Calu3 (cell line): ENCODE measurements at regions not wholly inside any gene's neighbourhood (a gene's known extent, or its start where the extent isn't known, plus 50 kb on each side); places are given as distances from the start of the nearest gene placed in this dataset.
"Not testable (repeated sequence)": the region's sequence is repeated elsewhere in the genome, so short reads cannot be mapped to it uniquely, and the experiment has no call there.

Experiments used
- BruUV-seq: library from RNA; stranded (reverse); fragments of 400-500 nt; replicated peaks from 2 replicates; lab custom pipeline; 2021; lab: Mats Ljungman, UMichigan
- CTCF ChIA-PET: fragments of 300-600 bp; sonication (Branson Sonifier 250); formaldehyde crosslinking; loops from one replicate; lab custom pipeline; 2022; ENCODE audit warnings: antibody characterized with exemption; lab: Charles Lee
- DNase-seq: peaks from one replicate; pipeline ENCODE4 v3.0.0; 2022
- H3K27ac Mint-ChIP-seq: one replicate; pipeline ENCODE4 v1.8.0; 2022; ENCODE audit warnings: mixed read lengths; ENCODE audit not compliant: unreplicated experiment
- H3K27me3 Mint-ChIP-seq: one replicate; pipeline ENCODE4 v1.8.0; 2022; ENCODE audit warnings: mixed read lengths; ENCODE audit not compliant: unreplicated experiment
- H3K36me3 Mint-ChIP-seq: one replicate; pipeline ENCODE4 v1.8.0; 2022; ENCODE audit warnings: mild to moderate bottlenecking, moderate library complexity, mixed read lengths; ENCODE audit not compliant: insufficient read depth, unreplicated experiment
- H3K4me1 Mint-ChIP-seq: one replicate; pipeline ENCODE4 v1.8.0; 2022; ENCODE audit warnings: mild to moderate bottlenecking, low read depth, mixed read lengths; ENCODE audit not compliant: unreplicated experiment
- H3K4me3 Mint-ChIP-seq: one replicate; pipeline ENCODE4 v1.8.0; 2022; ENCODE audit warnings: mild to moderate bottlenecking, low read depth, moderate library complexity, mixed read lengths; ENCODE audit not compliant: unreplicated experiment
- H3K9me3 Mint-ChIP-seq: one replicate; pipeline ENCODE4 v1.8.0; 2022; ENCODE audit warnings: low read depth, mixed read lengths; ENCODE audit not compliant: unreplicated experiment
- CTCF ChIP-seq: fragments of 200-600 bp; IDR thresholded peaks from one replicate; pipeline ENCODE4 v1.8.0; 2022; ENCODE audit warnings: antibody characterized with exemption; ENCODE audit not compliant: unreplicated experiment
- intact Hi-C: fragments of 100-400 bp; cut with micrococcal nuclease; formaldehyde crosslinking; loops from one replicate; pipeline ENCODE4 v1.10.0; 2022; ENCODE audit not compliant: unreplicated experiment

- H3K4me1 Mint-ChIP-seq, BruUV-seq, H3K27ac Mint-ChIP-seq, H3K4me3 Mint-ChIP-seq, H3K9me3 Mint-ChIP-seq, H3K36me3 Mint-ChIP-seq, CTCF ChIA-PET, intact Hi-C loops, H3K27me3 Mint-ChIP-seq, DNase-seq: not testable (repeated sequence)
These were observed 103.5 kb downstream of the CRLF3 start for GRCh38 chr17:30720971-30721370.

DNA sequence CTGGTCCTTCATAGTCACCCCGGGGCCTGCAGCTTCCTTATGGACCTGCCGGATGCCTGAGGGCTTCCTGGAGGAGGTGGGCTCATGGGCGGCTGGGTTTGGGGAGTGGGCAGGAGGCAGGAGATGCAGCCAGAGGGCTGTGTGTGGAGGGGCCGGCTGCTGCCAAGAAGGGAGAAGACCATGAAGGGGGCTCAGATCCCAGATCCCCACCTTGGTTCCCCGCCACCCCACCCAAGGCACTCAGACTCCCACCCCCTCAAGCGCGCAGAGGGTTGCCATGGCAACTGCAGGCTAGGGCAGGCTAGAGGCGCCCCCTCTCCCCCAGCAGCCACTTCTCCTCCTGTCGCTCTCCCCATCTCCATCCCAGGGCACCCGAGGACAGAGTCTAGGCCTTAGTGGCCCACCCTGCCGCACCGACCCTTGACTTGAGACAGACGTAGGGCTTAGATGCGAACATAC, 104.5 kb downstream of the CRLF3 start:
- no peaks in the 10 kb centered on the region for H3K36me3 Mint-ChIP-seq
- DNase-seq, result no peak
- no peak overlapping the region for H3K4me3 Mint-ChIP-seq
- intact Hi-C loops, result no loop called here
- TF ChIP-seq CTCF, result no peak
- no TSS peak for BruUV-seq
- CTCF ChIA-PET, result no interaction called here
- no peak overlapping the region for H3K27ac Mint-ChIP-seq
- H3K4me1 Mint-ChIP-seq, result no peaks in the 10 kb centered on the region
- H3K27me3 Mint-ChIP-seq, result no peaks in the 10 kb centered on the region
- no peaks in the 10 kb centered on the region for H3K9me3 Mint-ChIP-seq

DNA sequence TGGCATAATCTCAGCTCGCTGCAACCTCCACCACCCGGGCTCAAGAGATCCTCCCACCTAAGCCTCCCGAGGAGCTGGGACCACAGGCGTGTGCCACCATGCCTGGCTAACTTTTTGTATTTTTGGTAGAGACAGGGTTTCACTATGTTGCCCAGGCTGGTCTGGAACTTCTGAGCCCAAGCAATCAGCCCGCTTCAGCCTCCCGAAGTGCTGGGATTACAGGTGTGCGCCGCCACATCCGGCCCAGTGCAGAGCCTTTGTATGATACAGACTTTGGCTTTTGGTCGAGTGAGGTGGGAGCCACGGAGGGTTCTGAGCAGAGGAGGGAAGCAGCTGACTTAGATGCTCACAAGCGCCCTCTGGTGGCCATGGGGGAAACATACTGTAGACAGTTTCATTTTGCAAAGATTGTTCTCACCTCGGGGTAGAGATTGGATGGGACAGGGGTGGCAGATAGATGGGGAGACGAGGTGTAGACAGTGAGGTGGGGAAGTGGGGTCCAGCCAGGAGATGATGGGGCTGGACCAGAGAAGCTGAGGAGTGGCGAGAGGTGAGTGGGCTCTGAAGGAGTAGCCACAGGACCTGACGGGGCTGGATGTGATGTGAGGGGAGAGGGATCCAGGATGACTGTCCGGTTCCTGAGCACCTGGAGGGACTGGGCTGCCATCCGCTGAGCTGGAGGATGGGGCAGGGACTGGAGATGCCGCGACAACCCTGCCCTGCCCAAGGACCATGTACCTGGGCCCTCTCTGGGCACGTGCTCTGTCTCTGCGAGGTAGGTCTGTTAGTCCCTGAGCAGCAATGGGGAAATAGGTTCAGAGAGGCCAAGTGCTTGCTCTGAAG, 105.1 kb downstream of the CRLF3 start:
- H3K4me3 Mint-ChIP-seq, CTCF ChIA-PET, intact Hi-C loops, BruUV-seq, H3K27ac Mint-ChIP-seq, H3K9me3 Mint-ChIP-seq, H3K4me1 Mint-ChIP-seq, H3K27me3 Mint-ChIP-seq, H3K36me3 Mint-ChIP-seq: not testable (repeated sequence)
- peak; percentile 64 for TF ChIP-seq CTCF
- DNase-seq, result peak; percentile 71

- H3K4me1 Mint-ChIP-seq, H3K27me3 Mint-ChIP-seq, H3K9me3 Mint-ChIP-seq, BruUV-seq, CTCF ChIA-PET, H3K27ac Mint-ChIP-seq, H3K4me3 Mint-ChIP-seq, intact Hi-C loops, H3K36me3 Mint-ChIP-seq, DNase-seq: not testable (repeated sequence)
These were observed 105.8 kb downstream of the CRLF3 start for GRCh38 chr17:30718691-30719090.

DNA sequence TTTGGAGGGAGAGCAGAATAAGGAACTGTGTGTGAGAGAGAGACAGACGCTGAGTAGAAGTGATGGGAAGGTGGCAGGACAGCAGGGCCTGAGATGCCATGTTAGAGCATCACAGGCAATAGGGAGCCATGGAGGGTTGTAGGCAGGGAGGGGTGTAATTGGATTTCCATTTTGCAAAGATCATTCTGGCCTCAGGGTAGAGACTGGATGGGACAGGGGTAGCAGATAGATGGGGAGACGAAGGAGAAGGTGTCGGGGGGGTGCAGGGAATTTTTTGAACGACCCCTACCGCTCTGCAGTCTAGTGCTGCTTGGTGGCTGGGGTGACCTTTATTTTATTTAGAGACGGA, 106.4 kb downstream of the CRLF3 start:
- H3K27ac Mint-ChIP-seq, H3K27me3 Mint-ChIP-seq, BruUV-seq, H3K36me3 Mint-ChIP-seq, DNase-seq, H3K4me1 Mint-ChIP-seq, H3K4me3 Mint-ChIP-seq, CTCF ChIA-PET, H3K9me3 Mint-ChIP-seq, intact Hi-C loops: not testable (repeated sequence)
